H9 (cell line): ENCODE measurements at regions not wholly inside any gene's neighbourhood (a gene's known extent, or its start where the extent isn't known, plus 50 kb on each side); places are given as distances from the start of the nearest gene placed in this dataset.

Source experiments
- DNase-seq: peaks from one replicate; pipeline ENCODE4 v3.0.0-alpha.2; 2017
- H2AFZ ChIP-seq: one replicate; pipeline ENCODE4 v1.6.1; 2013; ENCODE audit warnings: mild to moderate bottlenecking, low read length, control low read depth, moderate library complexity
- H2AK5ac ChIP-seq: 2 replicates; pipeline ENCODE4 v1.6.1; 2013; ENCODE audit warnings: low read length, control low read depth, mixed read lengths; ENCODE audit not compliant: insufficient read length
- H2BK120ac ChIP-seq: one replicate; pipeline ENCODE4 v1.6.1; 2013; ENCODE audit warnings: low read depth, mild to moderate bottlenecking, low read length, control low read depth, inconsistent platforms; ENCODE audit not compliant: poor library complexity, severe bottlenecking
- H2BK12ac ChIP-seq: 2 replicates; pipeline ENCODE4 v1.6.1; 2013; ENCODE audit warnings: low read length, control low read depth, mixed read lengths, low read depth; ENCODE audit not compliant: insufficient read length
- H2BK15ac ChIP-seq: 2 replicates; pipeline ENCODE4 v1.6.1; 2013; ENCODE audit warnings: low read depth, low read length, control low read depth
- H2BK20ac ChIP-seq: one replicate; pipeline ENCODE4 v1.6.1; 2013; ENCODE audit warnings: low read depth, mild to moderate bottlenecking, low read length, control low read depth, inconsistent platforms; ENCODE audit not compliant: poor library complexity, severe bottlenecking
- H2BK5ac ChIP-seq: 2 replicates; pipeline ENCODE4 v1.6.1; 2013; ENCODE audit warnings: low read length, control low read depth, mixed read lengths; ENCODE audit not compliant: insufficient read length
- H3K14ac ChIP-seq: 2 replicates; pipeline ENCODE4 v1.6.1; 2013; ENCODE audit warnings: low read length, control low read depth; ENCODE audit not compliant: insufficient read depth
- H3K18ac ChIP-seq: 2 replicates; pipeline ENCODE4 v1.6.1; 2013; ENCODE audit warnings: low read depth, mild to moderate bottlenecking, mixed read lengths, low read length, control low read depth; ENCODE audit not compliant: insufficient read length
- H3K23ac ChIP-seq: 2 replicates; pipeline ENCODE4 v1.6.1; 2013; ENCODE audit warnings: low read length, control low read depth, mixed read lengths, low read depth; ENCODE audit not compliant: insufficient read length
- H3K23me2 ChIP-seq: 2 replicates; pipeline ENCODE4 v1.6.1; 2013; ENCODE audit warnings: low read depth, mild to moderate bottlenecking, mixed read lengths, low read length, control low read depth; ENCODE audit not compliant: insufficient read length, poor library complexity, severe bottlenecking
- H3K27ac ChIP-seq: 2 replicates; pipeline ENCODE4 v1.5.1; 2013; ENCODE audit warnings: low read length, control low read depth, mixed read lengths, low read depth; ENCODE audit not compliant: insufficient read length
- H3K27me3 ChIP-seq: 2 replicates; pipeline ENCODE4 v1.6.1; 2013; ENCODE audit warnings: low read length, control low read depth, inconsistent platforms; ENCODE audit not compliant: insufficient read depth
- H3K4ac ChIP-seq: 2 replicates; pipeline ENCODE4 v1.6.1; 2013; ENCODE audit warnings: low read depth, mild to moderate bottlenecking, control low read depth, inconsistent platforms, low read length, moderate library complexity
- H3K4me1 ChIP-seq: 2 replicates; pipeline ENCODE4 v1.6.1; 2013; ENCODE audit warnings: low read length, control low read depth, inconsistent platforms; ENCODE audit not compliant: insufficient read depth
- H3K4me2 ChIP-seq: 2 replicates; pipeline ENCODE4 v1.6.1; 2013; ENCODE audit warnings: low read length, control low read depth, mixed read lengths; ENCODE audit not compliant: insufficient read length, insufficient read depth
- H3K56ac ChIP-seq: 2 replicates; pipeline ENCODE4 v1.6.1; 2013; ENCODE audit warnings: low read depth, mild to moderate bottlenecking, mixed read lengths, low read length, control low read depth; ENCODE audit not compliant: insufficient read length
- H3K79me1 ChIP-seq: 2 replicates; pipeline ENCODE4 v1.6.1; 2013; ENCODE audit warnings: low read depth, mild to moderate bottlenecking, moderate library complexity, low read length, control low read depth, inconsistent platforms; ENCODE audit not compliant: insufficient read depth, poor library complexity, severe bottlenecking
- H3K79me2 ChIP-seq: 2 replicates; pipeline ENCODE4 v1.6.1; 2013; ENCODE audit warnings: low read length, control low read depth, inconsistent platforms; ENCODE audit not compliant: insufficient read depth
- H3K9ac ChIP-seq: 2 replicates; pipeline ENCODE4 v1.6.1; 2013; ENCODE audit warnings: low read length, control low read depth, mixed read lengths; ENCODE audit not compliant: insufficient read length; ENCODE audit errors: extremely low read depth
- H3K9me3 ChIP-seq: one replicate; pipeline ENCODE4 v1.6.1; 2013; ENCODE audit warnings: low read depth, low read length, inconsistent platforms; ENCODE audit not compliant: control insufficient read depth
- H3T11ph ChIP-seq: one replicate; pipeline ENCODE4 v1.6.1; 2013; ENCODE audit warnings: mild to moderate bottlenecking, low read length, control low read depth, inconsistent platforms
- H4K20me1 ChIP-seq: one replicate; pipeline ENCODE4 v1.6.1; 2013; ENCODE audit not compliant: control insufficient read depth, insufficient read length, insufficient read depth
- H4K5ac ChIP-seq: 2 replicates; pipeline ENCODE4 v1.6.1; 2013; ENCODE audit warnings: low read depth, mild to moderate bottlenecking, mixed read lengths, low read length, control low read depth; ENCODE audit not compliant: insufficient read length
- H4K8ac ChIP-seq: replicated peaks from 2 replicates; pipeline ENCODE4 v1.6.1; 2013; ENCODE audit warnings: low read length, control low read depth, mixed read lengths, low read depth; ENCODE audit not compliant: insufficient read length
- H4K91ac ChIP-seq: 2 replicates; pipeline ENCODE4 v1.6.1; 2013; ENCODE audit warnings: low read depth, mild to moderate bottlenecking, moderate library complexity, mixed read lengths, low read length, control low read depth; ENCODE audit not compliant: insufficient read length
- H3K27ac Mint-ChIP-seq, 3 experiments: 2 replicates in 2 of 3; 3 replicates in 1 of 3; pipeline ENCODE4 v1.8.0; 2020 to 2021; ENCODE audit warnings: mixed read lengths in 3 of 3, mild to moderate bottlenecking in 1 of 3, moderate library complexity in 1 of 3
- H3K27me3 Mint-ChIP-seq: 2 replicates; pipeline ENCODE4 v1.8.0; 2021; ENCODE audit warnings: low read depth, mild to moderate bottlenecking, moderate library complexity, mixed read lengths
- H3K36me3 Mint-ChIP-seq, 3 experiments: 2 replicates in 2 of 3; 3 replicates in 1 of 3; pipeline ENCODE4 v1.8.0; 2020 to 2021; ENCODE audit warnings: low read depth in 3 of 3, mixed read lengths in 3 of 3; ENCODE audit not compliant: insufficient read depth in 1 of 3
- H3K4me1 Mint-ChIP-seq, 2 experiments: 2 replicates each; pipeline ENCODE4 v1.8.0; 2020; ENCODE audit warnings: mixed read lengths in 2 of 2
- H3K4me3 Mint-ChIP-seq, 2 experiments: 2 replicates in 1 of 2; 3 replicates in 1 of 2; pipeline ENCODE4 v1.8.0; 2020 to 2021; ENCODE audit warnings: mild to moderate bottlenecking in 2 of 2, mixed read lengths in 2 of 2, moderate library complexity in 1 of 2
- H3K9me3 Mint-ChIP-seq, 2 experiments: 2 replicates in 1 of 2; 3 replicates in 1 of 2; pipeline ENCODE4 v1.8.0; 2020; ENCODE audit warnings: mild to moderate bottlenecking in 2 of 2, mixed read lengths in 2 of 2, moderate library complexity in 1 of 2
- CTCF ChIP-seq: fragments of 200-600 bp; sonication (generic); conservative IDR thresholded peaks from 3 replicates; pipeline ENCODE4 v1.8.0; 2021; ENCODE audit warnings: antibody characterized with exemption, mild to moderate bottlenecking
- WGBS: extraction: QIAGEN DNeasy Blood & Tissue Kit; methylation state at CpG from one replicate; pipeline ENCODE4 v1.1.7; 2013; ENCODE audit warnings: missing lambda C conversion rate, low lambda C conversion rate, mixed read lengths; ENCODE audit not compliant: insufficient read length; ENCODE audit errors: extremely low coverage; 5-methylcytosine and 5-hydroxymethylcytosine counted together

- no peak overlapping the region for H3T11ph ChIP-seq
- TF ChIP-seq CTCF: no peak
These were observed 362.3 kb downstream of the GATA3 start for GRCh38 chr10:8416760-8417159.

More at GRCh38 chr10:8416760-8417159, 362.3 kb downstream of the GATA3 start:
- H3K18ac ChIP-seq: no peak overlapping the region
- H3K23me2 ChIP-seq: peaks cover 3% of the 10 kb centered on the region
- H4K8ac ChIP-seq: no peak overlapping the region
- peaks cover 2% of the 10 kb centered on the region for H4K20me1 ChIP-seq
- no peaks in the 10 kb centered on the region for H3K27me3 ChIP-seq
- H2BK12ac ChIP-seq: no peak overlapping the region
- H3K27ac ChIP-seq: no peak overlapping the region
- no peak overlapping the region for H2BK120ac ChIP-seq
- H2BK20ac ChIP-seq: no peak overlapping the region
- H3K9me3 ChIP-seq: no peaks in the 10 kb centered on the region
- no peak for DNase-seq
- H3K9me3 Mint-ChIP-seq: peaks cover 0 to 4% of the 10 kb centered on the region in 2 experiments; a peak in 1 of 5 replicates
- no peak overlapping the region for H3K4me2 ChIP-seq
- no peak overlapping the region for H3K4me3 Mint-ChIP-seq
- H3K27me3 Mint-ChIP-seq: no peaks in the 10 kb centered on the region
- no peak overlapping the region for H2AK5ac ChIP-seq
- no peaks in the 10 kb centered on the region for H3K36me3 Mint-ChIP-seq
- H4K91ac ChIP-seq: no peak overlapping the region
- no peak overlapping the region for H2AFZ ChIP-seq
- no peaks in the 10 kb centered on the region for H3K79me1 ChIP-seq
- no peak overlapping the region for H3K14ac ChIP-seq
- H3K27ac Mint-ChIP-seq: no peak overlapping the region
- no peaks in the 10 kb centered on the region for H3K4me1 Mint-ChIP-seq
- no peaks in the 10 kb centered on the region for H3K79me2 ChIP-seq
- no peak overlapping the region for H2BK15ac ChIP-seq
- no peak overlapping the region for H4K5ac ChIP-seq
- no peak overlapping the region for H3K9ac ChIP-seq
- H3K4ac ChIP-seq: no peak overlapping the region
- H3K4me1 ChIP-seq: no peaks in the 10 kb centered on the region
- H2BK5ac ChIP-seq: no peak overlapping the region
- WGBS: no CpG with 5 or more reads among the region's 3 CpGs
- no peak overlapping the region for H3K23ac ChIP-seq
- no peak overlapping the region for H3K56ac ChIP-seq
